ENCODE measurements at regions not wholly inside any gene's neighbourhood (a gene's known extent, or its start where the extent isn't known, plus 50 kb on each side); places are given as distances from the start of the nearest gene placed in this dataset.

- no peak for TF ChIP-seq PREB (CRISPR knock-in tag; IDR thresholded peaks at IDR 0.05)
- TF ChIP-seq ZNF253 (CRISPR knock-in tag; conservative IDR thresholded peaks at IDR 0.05) = no peak
- TF ChIP-seq CTCFL (IDR thresholded peaks at IDR 0.05; ENCODE audit: borderline replicate concordance, insufficient read depth, low read depth, low read length, poor library complexity, severe bottlenecking) = no peak
- no peak for TF ChIP-seq TEAD1 (CRISPR knock-in tag; IDR thresholded peaks at IDR 0.05)
- no peak; the same call in 1 of the 2 replicates for TF ChIP-seq MTA3 (IDR thresholded peaks at IDR 0.05; ENCODE audit: borderline replicate concordance)
- no peak for TF ChIP-seq DPF2 (IDR thresholded peaks at IDR 0.05)
- TF ChIP-seq PTRF (tag; IDR thresholded peaks at IDR 0.05) = no peak
- TF ChIP-seq KLF16 (IDR thresholded peaks at IDR 0.05) = no peak
- no peak for TF ChIP-seq ZNF124 (CRISPR knock-in tag; IDR thresholded peaks at IDR 0.05)
- TF ChIP-seq ARID1B (IDR thresholded peaks at IDR 0.05) = no peak
- no peak for TF ChIP-seq CXXC5 (CRISPR knock-in tag; IDR thresholded peaks at IDR 0.05)
- TF ChIP-seq RFX5 (IDR thresholded peaks at IDR 0.05; ENCODE audit: low read depth, low read length) = peak; percentile 51
- no peak for TF ChIP-seq RBM17 (IDR thresholded peaks at IDR 0.05; ENCODE audit: borderline replicate concordance, low read depth, low read length)
- no peak for TF ChIP-seq STAT5A (IDR thresholded peaks at IDR 0.05; ENCODE audit: borderline replicate concordance, low read length)
- no peak for TF ChIP-seq ATF6 (CRISPR knock-in tag; IDR thresholded peaks at IDR 0.05)
- TF ChIP-seq ZNF830 (CRISPR knock-in tag; IDR thresholded peaks at IDR 0.05) = no peak
- TF ChIP-seq CCAR2 (IDR thresholded peaks at IDR 0.05; ENCODE audit: low read depth, low read length) = no peak
- no peak for TF ChIP-seq ZNF121 (CRISPR knock-in tag; conservative IDR thresholded peaks at IDR 0.05)
- TF ChIP-seq AFF4 (CRISPR knock-in tag; IDR thresholded peaks at IDR 0.05) = no peak
These were observed 167.2 kb upstream of the IRF2BP2 start (continued) for GRCh38 chr1:234776876-234777855.

Measured in K562 (cell line).